ENCODE measurements at regions not wholly inside any gene's neighbourhood (a gene's known extent, or its start where the extent isn't known, plus 50 kb on each side); places are given as distances from the start of the nearest gene placed in this dataset.
"Not testable (repeated sequence)": the region's sequence is repeated elsewhere in the genome, so short reads cannot be mapped to it uniquely, and the experiment has no call there.

DNA sequence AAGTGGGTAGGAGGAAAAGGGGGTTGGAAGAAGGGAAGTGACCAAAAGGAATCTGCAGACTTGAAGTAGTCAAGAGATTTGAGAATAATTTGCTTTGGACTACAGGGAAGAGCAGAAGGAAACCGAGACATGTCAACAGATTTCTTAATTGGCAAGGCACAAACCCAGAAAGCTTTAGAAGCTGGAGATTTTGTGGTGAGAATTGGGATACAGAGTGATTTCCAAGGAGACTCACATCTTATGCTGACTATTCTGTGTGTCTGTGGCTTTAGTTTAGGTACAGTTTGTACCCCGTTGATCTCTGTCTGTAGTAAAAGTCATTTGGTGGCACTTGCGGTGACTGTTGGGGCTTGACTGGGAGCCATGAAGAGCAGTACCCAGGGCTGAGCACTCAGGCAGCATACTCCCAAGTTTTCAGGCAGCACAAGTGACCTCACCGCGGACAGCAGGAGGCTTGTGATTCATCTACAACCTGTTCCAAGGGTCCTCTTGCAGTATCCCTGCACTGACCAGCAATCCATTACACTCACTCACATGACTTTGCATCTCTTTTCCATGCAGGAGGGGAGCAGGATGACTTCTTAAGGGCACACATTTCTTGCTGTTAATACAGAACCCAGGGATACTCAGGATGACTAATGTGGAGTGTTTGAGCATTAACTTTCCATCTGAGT is 97.1 kb upstream of the TNP1 start:
- no peak for DNase-seq

DNA sequence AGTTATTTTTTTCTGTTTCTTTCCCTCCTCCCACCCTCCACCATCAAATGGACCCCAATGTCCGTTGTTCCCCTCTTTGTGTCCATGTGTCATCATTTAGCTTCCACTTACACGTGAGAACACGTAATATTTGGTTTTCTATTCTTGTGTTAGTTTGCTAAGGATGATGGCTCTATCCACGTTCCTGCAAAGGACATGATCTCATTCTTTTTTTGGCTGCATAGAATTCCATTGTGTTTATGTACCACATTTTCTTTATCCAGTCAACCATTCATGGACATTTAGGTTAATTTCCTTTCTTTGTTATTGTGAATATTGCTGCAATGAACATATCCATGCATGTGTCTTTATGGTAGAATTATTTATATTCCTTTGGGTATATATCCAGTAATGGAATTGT is 91.3 kb upstream of the TNP1 start:
- no peak for DNase-seq

DNA sequence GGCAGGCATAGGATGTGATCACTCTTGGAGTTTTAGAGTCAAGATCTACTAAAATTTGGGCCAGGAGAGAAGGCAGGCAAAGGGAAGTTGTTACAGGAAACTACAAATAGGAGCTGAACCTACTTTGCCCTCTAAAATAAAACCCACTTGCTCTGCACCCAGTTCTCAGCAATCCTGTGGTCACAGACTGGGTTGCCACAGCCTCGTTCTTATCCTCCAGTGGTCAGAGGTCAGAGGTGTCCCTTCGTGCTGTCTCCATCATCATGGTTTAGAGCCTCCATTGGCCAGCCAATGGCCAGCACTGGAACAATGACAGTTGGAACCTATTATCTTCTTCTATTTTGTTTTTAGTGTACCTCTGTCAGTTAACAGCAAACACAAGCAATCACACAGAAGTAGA is 90.7 kb upstream of the TNP1 start:
- no peak for DNase-seq

DNA sequence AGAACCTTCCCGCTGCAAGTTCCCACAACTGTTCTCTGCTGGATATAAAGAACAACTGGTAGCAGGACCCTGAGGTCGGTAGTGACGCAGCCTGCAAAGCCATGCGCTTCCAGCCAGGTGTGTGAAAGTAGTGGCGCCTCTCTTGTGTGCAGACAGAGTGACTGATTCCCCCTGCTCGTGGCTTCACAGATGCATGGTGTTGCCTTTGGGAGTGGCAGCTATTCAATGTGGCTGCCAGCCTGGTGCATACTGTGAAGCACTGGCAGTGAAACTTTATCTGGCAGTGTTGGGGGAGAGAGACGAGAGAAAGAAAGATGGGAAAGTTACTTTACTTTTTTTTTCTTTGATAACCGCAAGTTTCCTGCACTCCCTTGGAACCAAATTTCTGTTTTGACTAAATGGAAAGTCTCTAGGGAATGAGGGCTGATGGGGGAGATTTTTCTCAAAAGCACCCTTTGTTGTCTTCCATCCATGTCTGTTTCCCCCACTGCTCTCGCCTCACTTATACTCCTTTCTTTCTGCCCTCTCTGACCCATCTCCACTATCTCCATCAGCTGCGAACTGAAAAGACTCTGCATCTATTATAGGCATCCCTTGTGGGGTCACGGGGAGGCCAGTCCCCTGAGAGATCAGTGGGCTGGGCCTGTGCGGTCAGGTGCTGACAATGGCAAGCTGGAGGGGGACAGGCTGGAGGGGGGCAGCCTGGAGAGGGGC is 90.0 kb upstream of the TNP1 start:
- DNase-seq = no peak

- DNase-seq = no peak
Observed at GRCh38 chr2:216947055-216947454, 87.2 kb upstream of the TNP1 start.

DNA sequence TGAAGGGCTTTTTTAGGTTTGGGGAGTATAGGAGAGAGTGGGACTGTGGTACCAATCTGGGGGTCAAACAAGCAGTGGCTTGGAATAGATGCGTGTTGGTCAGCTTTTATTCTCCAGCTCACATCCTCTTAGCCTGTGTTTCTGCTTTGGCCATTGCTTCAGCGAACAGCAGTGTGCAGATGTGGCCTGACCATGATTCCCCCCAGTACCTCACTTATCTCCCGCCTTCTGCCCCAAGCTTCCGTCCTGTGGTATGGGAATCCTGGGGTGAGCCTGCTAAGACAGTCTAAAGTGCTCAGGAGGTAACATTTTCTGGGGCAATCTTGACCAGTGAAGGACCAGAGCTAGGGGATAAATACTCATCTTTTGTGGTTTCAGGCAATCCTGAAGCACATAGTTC is 84.9 kb upstream of the TNP1 start:
- no peak for DNase-seq

DNA sequence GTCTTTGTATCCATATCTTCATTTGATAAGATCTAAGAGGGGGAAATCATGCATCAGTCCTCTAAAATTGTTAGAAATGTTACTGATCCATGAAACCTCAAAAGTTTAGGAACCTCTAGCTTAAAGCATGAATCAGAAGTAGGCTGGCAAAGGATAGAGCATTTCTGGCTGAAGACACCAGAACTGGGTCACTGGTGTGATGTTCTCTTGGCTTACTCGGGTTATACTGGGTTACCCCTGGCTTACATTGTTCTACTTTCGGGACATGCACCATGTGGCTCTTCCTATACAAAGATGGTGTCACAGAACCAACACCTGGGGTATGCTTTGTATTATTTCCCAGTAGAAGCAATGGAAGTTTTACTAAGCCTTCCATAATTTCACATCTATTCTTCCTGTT is 83.2 kb upstream of the TNP1 start:
- DNase-seq = no peak

DNA sequence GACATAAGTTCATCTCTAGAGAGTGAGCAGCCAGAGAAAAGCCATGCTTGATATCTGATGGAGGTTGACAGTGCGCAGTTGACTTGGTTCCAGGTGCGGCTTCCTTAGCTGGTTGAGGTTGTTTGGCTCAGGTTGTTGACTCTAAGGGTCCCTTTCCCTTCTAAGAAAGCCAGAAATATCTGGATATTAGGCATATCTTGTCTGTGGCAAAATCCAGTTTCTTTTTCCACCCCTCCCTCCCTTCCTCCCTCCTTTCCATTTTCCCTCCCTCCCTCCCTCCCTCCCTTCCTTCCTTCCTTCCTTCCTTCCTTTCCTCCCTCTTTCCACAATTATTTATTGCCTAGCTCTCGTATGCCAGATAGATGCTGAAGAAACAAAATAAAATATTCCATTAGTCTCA is 82.6 kb upstream of the TNP1 start:
- DNase-seq = no peak

DNA sequence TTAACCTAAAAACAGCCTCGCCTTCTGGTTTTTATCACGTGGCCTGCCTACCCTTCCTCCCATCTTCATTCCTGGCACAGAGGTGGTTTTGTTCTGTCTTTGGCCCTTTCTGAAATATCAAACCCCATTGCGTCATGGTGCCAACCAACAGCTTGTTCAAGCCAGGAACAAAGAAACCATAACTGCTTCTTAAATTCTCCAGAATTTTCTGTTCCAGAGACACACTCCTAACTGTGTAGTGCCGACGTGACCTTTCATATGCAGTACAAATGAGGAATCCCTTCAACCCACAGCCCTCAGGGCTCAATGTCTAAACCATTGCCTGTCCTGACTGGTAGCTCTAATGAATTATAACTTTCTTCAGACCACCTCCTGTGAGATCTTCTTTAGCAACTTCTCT is 82.2 kb upstream of the TNP1 start:
- no peak for DNase-seq

GRCh38 chr2:216936954-216937357 is 77.1 kb upstream of the TNP1 start:
- DNase-seq = no peak

GRCh38 chr2:216934623-216935022 is 74.8 kb upstream of the TNP1 start:
- DNase-seq = no peak

DNA sequence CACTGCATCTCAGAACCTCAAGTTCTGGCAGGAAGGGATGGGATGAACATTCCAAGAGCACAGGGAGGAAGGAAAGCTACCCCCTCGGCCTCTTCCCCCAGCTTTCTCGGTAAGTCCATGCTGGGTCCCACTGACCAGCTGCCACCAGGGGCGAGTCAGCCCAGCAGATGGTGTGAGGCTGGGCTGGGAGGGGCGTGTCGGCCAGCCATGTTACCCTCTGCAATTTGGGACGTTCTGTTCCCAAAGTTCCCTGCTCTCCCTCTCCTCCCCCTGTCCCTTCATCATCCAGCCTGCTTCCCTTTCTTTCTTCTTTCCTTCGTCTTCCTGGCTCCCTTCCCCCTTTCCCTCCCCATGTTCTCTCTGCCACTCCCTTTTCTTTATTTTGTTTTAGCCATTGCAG is 74.3 kb upstream of the TNP1 start:
- DNase-seq = no peak

DNA sequence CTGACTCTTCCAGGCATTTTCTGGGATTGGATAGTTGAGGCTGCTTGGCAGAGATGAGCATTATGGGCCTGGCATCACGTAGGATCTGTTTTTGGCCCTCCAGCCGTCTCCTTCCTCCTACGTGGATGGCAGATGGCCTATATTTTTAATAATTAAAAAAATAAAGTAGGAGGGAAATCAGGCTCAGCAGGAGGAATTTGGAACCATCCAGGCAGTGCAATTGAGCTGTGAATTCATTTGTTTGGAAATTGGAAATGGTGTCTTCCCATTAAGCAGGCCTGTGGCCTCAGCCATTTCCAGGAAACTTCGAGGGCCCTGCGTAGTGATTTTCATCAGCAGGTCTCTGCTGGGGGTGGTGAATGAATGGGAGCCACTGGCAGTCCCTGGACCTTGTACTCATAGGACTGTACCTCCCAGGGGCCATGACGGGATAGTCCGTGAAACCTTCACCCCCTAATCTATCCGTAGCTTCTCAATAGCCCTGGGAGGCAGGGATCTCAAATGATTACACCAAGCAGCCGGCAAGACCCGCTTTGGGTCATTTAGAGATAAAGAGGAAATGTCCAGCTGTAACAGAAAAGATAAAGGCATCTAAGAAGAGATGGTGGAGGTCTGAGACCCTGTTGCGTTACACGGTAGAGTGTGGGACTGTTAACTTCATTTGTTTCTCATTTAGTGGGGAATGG is 73.1 kb upstream of the TNP1 start:
- DNase-seq = no peak

- no peak for DNase-seq
Observed at GRCh38 chr2:216932113-216932862, 72.4 kb upstream of the TNP1 start.

- no peak for DNase-seq
Observed at GRCh38 chr2:216930716-216931115, 70.9 kb upstream of the TNP1 start.

DNA sequence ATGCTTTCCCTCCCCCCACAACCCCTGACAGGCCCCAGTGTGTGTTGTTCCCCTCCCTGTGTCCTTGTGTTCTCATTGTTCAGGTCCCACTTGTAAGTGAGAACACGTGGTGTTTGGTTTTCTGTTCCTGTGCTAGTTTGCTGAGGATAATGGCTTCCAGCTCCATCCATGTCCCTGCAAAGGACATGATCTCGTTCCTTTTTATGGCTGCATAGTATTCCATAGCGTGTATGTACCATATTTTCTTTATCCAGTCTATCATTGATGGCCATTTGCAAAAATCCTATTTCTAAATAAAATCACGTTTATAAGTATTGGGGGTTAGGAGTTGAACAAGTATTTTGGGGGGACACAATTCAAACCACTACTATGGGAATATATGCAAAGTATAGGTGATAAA is 69.5 kb upstream of the TNP1 start:
- DNase-seq = not testable (repeated sequence)

DNA sequence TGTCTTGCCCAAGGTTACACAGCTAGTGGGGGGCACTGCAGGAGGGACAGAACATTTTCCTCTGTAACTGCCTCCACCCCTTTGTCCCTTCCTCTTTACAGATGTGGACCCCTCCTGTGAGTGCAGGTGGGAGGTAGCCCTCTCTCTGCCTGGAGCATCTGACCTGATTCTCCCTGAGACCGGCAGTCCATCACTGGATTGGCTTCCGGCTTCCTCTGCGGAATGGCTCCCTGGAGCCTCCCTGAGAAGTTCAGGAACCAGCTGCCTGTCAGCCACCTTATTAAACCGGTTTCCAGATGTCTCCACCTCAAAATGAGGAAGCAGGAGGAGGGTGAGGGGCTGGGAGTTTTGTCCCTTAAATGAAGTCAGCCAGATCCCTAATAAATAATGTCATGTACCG is 67.3 kb upstream of the TNP1 start:
- DNase-seq = no peak

DNA sequence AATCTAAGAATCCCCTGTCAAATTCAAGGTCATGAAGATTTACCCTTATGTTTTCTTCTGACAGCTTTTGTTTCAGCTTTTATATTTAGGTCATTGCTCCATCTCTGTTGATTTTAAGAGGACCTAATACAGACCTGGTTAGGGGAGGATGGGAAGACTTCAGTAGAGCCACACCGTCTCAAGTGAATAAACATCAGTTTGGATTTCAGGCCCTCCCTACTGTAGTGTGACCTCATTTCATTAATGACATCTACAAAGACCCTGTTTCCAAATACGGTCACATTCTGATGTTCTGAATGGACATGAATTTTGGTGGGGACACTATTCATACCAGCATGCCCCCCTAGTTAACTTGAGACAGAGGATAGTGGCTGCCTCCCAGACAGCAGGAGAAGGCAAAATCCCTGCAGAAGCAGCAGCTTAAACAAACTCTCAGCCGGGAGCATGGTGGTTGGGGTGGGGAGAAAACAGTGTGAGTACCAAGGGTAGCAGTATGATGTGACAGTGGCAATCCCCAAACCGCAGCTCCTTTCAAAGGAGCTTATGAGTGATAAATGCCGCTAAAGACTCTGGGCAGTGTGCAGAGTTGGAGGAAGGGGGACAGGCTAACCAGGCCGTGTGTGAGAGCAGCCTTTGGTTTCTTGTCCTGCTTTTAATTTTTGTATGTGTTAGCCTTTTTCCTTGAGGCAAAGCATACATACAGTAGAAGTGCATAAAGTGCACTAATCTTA is 65.9 kb upstream of the TNP1 start:
- DNase-seq = no peak

DNA sequence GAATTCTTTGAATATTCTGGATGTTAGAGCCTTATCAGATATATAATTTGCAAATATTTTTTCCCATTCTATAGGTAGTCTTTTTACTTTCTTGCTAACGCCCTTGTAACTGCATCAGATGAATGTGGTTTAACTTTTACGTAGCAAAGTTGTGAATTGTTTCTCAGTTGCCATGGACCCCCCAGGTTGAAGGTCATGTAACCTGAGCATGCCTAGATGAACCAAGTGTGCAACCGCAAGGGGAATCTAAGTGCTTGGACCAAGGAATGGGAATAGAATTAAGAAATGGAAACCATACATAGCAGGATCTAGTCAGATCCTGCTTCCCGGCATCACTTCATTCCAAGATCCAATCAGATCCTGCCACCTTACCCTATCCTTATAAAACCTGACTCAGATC is 65.1 kb upstream of the TNP1 start:
- no peak for DNase-seq

DNA sequence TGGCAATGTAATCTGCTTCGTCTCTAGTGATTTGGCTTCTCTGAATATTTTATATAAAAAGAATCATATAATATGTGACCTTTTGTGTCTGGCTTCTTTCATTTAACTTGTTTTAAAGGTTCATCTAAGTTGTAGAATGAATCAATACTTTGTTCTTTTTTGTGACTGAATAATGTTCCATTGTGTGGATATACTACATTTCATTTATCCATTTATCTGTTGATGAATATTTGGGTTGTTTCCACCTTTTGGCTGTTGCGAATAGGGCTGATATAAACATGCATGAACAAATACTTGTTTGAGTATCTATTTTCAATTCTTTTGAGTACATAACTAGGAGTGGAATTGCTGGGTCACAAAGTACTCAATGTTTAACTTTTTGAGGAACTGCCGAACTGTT is 63.8 kb upstream of the TNP1 start:
- DNase-seq = no peak

- no peak for DNase-seq
Observed at GRCh38 chr2:216922175-216922780, 62.4 kb upstream of the TNP1 start.

DNA sequence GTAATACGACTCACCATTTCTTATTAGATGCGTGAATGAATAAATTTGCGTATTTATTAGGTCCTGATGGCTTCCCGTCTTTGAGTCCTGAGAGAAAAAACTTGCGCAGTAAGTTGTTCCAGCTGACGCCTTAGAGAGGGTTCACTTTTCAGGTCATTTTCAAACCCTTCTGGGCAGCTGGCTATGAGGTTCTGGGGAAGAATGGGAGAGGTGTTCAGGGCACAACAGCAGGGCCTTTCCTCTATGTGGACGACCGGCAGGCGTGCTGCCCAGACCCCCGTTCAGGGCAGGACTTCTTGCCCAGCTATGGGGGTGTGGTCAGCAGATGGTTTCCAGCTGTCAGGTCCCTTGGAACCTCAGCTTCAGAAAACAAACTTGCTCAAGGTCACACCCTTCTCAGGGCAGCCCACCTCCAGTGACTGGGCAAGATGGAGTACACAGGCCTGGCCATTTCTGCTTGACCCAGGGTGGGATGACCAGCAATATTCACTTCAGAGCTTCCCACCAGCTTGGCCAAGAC is 61.1 kb upstream of the TNP1 start:
- no peak for DNase-seq
